ENCODE measurements at regions not wholly inside any gene's neighbourhood (a gene's known extent, or its start where the extent isn't known, plus 50 kb on each side); places are given as distances from the start of the nearest gene placed in this dataset.

DNA sequence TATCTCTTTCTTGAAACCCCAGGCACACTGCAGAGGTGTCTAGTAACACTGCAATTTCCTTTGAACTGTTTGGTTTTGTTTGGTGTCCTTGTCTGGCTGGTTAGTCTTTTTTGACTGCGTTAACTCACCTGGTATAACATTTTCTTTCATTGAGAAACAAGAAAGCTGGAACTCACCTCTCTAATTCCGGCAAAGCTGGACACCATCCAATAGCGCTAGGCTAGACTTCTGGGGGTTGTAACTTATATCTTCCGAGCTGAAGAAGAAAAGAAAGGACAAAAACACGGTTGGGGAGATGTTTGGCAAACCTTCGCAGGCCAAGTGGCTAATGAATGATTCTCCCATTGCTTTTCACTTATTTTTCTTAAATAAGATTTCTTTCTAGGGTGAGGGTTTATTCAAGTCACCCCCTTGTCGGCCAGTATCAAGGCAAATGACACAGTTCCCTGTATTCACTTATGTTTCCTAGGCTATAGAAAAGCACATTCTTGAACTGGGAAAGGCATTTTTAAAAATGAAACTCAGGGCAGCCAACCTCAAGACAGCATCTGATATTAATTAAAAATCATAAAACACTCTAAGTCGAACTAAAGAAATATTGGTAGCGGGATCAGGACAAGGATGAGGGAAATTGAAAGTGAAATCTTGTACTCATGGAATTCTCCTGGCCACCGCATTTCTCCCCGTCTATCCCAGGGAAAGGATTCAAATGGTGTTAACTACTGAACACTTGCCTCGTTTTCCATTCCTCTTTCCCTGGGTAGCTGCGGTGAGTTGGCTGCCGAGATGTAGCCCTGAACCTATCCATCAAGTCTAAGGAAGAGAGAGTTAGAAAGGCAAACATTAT lies 95.9 kb upstream of the ZFHX3 start:
- TF ChIP-seq, protein P1, sequence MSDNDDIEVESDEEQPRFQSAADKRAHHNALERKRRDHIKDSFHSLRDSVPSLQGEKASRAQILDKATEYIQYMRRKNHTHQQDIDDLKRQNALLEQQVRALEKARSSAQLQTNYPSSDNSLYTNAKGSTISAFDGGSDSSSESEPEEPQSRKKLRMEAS (IDR thresholded peaks at IDR 0.05): no peak
- TF ChIP-seq, protein P2, sequence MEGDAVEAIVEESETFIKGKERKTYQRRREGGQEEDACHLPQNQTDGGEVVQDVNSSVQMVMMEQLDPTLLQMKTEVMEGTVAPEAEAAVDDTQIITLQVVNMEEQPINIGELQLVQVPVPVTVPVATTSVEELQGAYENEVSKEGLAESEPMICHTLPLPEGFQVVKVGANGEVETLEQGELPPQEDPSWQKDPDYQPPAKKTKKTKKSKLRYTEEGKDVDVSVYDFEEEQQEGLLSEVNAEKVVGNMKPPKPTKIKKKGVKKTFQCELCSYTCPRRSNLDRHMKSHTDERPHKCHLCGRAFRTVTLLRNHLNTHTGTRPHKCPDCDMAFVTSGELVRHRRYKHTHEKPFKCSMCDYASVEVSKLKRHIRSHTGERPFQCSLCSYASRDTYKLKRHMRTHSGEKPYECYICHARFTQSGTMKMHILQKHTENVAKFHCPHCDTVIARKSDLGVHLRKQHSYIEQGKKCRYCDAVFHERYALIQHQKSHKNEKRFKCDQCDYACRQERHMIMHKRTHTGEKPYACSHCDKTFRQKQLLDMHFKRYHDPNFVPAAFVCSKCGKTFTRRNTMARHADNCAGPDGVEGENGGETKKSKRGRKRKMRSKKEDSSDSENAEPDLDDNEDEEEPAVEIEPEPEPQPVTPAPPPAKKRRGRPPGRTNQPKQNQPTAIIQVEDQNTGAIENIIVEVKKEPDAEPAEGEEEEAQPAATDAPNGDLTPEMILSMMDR (IDR thresholded peaks at IDR 0.05 in 2 of 3, conservative IDR thresholded peaks at IDR 0.05 in 1 of 3; ENCODE audit: borderline replicate concordance in 1 of 3, insufficient read depth in 1 of 3, low read depth in 2 of 3, low read length in 2 of 3): no peak
- no peak for TF ChIP-seq POLR2A (IDR thresholded peaks at IDR 0.05; ENCODE audit: borderline replicate concordance, extremely low read depth, insufficient read depth, insufficient read length)
- TF ChIP-seq, protein P3, sequence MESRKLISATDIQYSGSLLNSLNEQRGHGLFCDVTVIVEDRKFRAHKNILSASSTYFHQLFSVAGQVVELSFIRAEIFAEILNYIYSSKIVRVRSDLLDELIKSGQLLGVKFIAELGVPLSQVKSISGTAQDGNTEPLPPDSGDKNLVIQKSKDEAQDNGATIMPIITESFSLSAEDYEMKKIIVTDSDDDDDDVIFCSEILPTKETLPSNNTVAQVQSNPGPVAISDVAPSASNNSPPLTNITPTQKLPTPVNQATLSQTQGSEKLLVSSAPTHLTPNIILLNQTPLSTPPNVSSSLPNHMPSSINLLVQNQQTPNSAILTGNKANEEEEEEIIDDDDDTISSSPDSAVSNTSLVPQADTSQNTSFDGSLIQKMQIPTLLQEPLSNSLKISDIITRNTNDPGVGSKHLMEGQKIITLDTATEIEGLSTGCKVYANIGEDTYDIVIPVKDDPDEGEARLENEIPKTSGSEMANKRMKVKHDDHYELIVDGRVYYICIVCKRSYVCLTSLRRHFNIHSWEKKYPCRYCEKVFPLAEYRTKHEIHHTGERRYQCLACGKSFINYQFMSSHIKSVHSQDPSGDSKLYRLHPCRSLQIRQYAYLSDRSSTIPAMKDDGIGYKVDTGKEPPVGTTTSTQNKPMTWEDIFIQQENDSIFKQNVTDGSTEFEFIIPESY (IDR thresholded peaks at IDR 0.05; ENCODE audit: extremely low read depth, insufficient replicate concordance, low read length): no peak
- TF ChIP-seq POLR2AphosphoS5 (IDR thresholded peaks at IDR 0.05; ENCODE audit: low read depth, low read length): no peak
- TF ChIP-seq SP1 (IDR thresholded peaks at IDR 0.05; ENCODE audit: low read depth): no peak
